ENCODE measurements at regions not wholly inside any gene's neighbourhood (a gene's known extent, or its start where the extent isn't known, plus 50 kb on each side); places are given as distances from the start of the nearest gene placed in this dataset.

GRCh38 chr15:39239562-39239961 is 341.3 kb upstream of the THBS1 start:
- H3K27ac ChIP-seq: no peak overlapping the region
- no peak overlapping the region for H3K4me3 ChIP-seq
- H3K9me3 ChIP-seq: no peaks in the 10 kb centered on the region
- no peaks in the 10 kb centered on the region for H3K27me3 ChIP-seq
- intact Hi-C loops (cut with DNase I): no loop called here
- no peaks in the 10 kb centered on the region for H3K36me3 ChIP-seq
- no peaks in the 10 kb centered on the region for H3K4me1 ChIP-seq
- no peak for TF ChIP-seq CTCF (IDR thresholded peaks at IDR 0.05)
- 84 to 94% methylated on average over 1 of the region's 1 CpG for WGBS, 2 donors
- no peak for DNase-seq
- no peak for ATAC-seq

DNA sequence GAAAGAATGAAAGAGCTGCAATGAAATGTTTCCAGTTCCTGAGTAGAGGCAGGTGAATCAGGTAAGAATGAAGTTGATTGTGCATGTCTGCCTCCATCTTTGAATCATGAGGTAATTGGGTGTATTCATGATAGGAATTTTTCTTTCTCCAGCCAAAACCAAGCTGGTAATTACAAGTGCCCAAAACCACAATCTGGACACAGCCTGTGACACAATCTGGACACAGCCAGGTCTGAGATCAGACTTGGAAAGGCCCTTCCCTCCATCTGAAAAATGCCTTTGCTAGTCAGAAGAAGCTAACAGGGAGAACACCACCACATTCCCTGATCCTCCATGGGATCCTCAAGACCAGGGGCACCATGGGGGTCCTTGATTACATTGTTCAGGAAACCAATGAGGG is 338.5 kb upstream of the THBS1 start:
- no peaks in the 10 kb centered on the region for H3K36me3 ChIP-seq
- H3K27ac ChIP-seq: no peak overlapping the region
- no peaks in the 10 kb centered on the region for H3K27me3 ChIP-seq
- DNase-seq: peak in 1 of 2 donors; percentile 11
- no peaks in the 10 kb centered on the region for H3K4me1 ChIP-seq
- no peaks in the 10 kb centered on the region for H3K9me3 ChIP-seq
- H3K4me3 ChIP-seq: no peak overlapping the region
- TF ChIP-seq CTCF (IDR thresholded peaks at IDR 0.05): no peak
- intact Hi-C loops (cut with DNase I): loop anchor here in 1 of 10 donors (10.0 kb wide), 1 partner anchor 52 kb away; no protein-coding TSS in a partner anchor
- ATAC-seq: peak in 4 of 8 donors; percentile 39 to 74 (median 62)

GRCh38 chr15:39243396-39243795 is 337.5 kb upstream of the THBS1 start:
- Histone ChIP-seq H3K27me3 (no peaks in the 10 kb centered on the region), H3K36me3 (no peaks in the 10 kb centered on the region), H3K9me3 (no peaks in the 10 kb centered on the region), H3K4me3 (no peak overlapping the region), H3K4me1 (peaks cover 0 to 10% (median 9%) of the 10 kb centered on the region in 9 donors), H3K27ac (no peak overlapping the region)
- ATAC-seq (no peak), DNase-seq (no peak)
- intact Hi-C loops (cut with DNase I): loop anchor here in 1 of 10 donors (10.0 kb wide), 1 partner anchor 51 kb away; no protein-coding TSS in a partner anchor
- 91% methylated on average over 1 of the region's 1 CpG for WGBS, 2 donors
- TF ChIP-seq CTCF (IDR thresholded peaks at IDR 0.05): no peak

GRCh38 chr15:39244776-39245175 is 336.1 kb upstream of the THBS1 start:
- intact Hi-C loops (cut with DNase I): loop anchor here in 1 of 10 donors (10.0 kb wide), 1 partner anchor 50 kb away; no protein-coding TSS in a partner anchor
- Histone ChIP-seq H3K36me3 (no peaks in the 10 kb centered on the region), H3K27ac (no peak overlapping the region), H3K4me1 (peaks cover 0 to 16% (median 11%) of the 10 kb centered on the region in 9 donors), H3K27me3 (no peaks in the 10 kb centered on the region), H3K4me3 (no peak overlapping the region), H3K9me3 (no peaks in the 10 kb centered on the region)
- DNase-seq (no peak), ATAC-seq (no peak)
- TF ChIP-seq CTCF (IDR thresholded peaks at IDR 0.05): no peak
- 91 to 93% methylated on average over 1 of the region's 1 CpG for WGBS, 2 donors

Measured in heart right ventricle (tissue), 16 donors.